ENCODE measurements at regions not wholly inside any gene's neighbourhood (a gene's known extent, or its start where the extent isn't known, plus 50 kb on each side); places are given as distances from the start of the nearest gene placed in this dataset.
"Not testable (repeated sequence)": the region's sequence is repeated elsewhere in the genome, so short reads cannot be mapped to it uniquely, and the experiment has no call there.

DNA sequence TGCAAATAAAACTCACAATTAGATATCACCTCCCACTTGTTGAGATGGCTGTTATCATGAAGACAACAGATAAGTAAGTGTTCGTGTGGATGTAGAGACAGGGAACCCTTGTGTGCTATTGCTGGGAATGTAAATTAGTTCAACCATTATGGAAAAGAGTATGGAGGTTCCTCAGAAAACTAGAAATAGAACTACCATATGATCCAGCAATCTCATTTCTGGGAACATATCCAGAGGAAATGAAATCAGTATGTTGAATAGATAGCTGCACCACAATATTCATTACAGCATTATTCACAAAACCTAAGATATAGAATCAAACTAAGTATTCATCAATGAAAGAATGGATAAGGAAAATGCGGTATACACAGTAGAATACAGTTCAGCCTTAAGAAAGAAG, 418.7 kb upstream of the CNTN6 start:
- no peak for DNase-seq

DNA sequence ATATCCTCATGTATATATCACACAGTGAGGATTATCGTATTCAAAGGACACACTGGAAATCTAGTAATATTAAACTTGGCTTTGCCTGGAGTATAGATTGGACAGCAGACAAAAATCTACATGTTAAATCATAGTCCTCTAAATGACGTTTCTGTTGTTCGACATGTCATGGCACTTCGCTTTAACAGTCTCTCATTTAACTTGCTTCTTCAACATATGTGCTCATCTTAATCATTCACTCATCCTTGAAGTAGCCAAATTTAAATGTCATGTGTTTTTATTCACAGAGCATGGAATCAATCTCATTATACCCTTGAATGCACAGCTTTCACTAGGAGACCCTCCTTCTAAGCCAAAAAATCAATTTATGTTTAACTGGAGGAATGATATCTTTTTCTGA, 417.0 kb upstream of the CNTN6 start:
- DNase-seq: no peak

DNA sequence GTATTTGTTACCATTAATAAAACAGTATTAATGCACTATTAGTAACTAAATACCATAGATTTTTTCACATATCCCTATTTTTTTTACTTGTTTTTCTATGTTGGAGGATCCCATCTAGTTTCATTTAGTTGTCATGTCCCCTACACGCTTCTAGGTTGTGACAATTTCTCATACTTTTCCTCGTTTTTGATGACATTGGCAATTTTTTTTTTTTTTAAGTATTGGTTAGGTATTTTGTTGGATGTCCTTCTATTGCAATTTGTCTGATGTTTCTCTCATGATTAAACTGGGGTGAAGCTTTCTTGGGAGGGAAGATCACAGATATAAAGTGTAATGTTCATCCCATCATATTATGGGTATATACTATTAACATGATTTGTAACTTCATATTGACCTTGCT, 409.1 kb upstream of the CNTN6 start:
- no peak for DNase-seq

DNA sequence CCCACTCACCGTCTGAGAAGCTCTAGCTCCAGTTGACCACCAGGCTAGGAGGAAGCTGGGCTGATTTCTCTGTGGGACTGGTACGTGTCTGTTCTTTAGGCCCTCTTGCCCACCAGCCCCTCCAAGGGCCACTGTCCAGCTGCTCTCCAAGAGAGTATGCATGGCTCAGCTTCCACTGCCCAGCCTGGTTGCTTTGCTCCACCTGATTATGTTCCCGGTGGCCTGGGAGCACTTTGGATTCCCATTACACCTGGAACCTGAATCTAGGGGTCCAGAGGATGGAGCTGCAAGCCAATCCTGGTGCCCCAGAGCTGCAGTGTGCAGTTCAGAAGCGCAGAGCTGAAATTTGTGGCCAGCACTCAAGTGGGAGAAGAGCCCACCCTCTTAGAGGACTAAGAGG, 402.1 kb upstream of the CNTN6 start:
- DNase-seq: no peak

DNA sequence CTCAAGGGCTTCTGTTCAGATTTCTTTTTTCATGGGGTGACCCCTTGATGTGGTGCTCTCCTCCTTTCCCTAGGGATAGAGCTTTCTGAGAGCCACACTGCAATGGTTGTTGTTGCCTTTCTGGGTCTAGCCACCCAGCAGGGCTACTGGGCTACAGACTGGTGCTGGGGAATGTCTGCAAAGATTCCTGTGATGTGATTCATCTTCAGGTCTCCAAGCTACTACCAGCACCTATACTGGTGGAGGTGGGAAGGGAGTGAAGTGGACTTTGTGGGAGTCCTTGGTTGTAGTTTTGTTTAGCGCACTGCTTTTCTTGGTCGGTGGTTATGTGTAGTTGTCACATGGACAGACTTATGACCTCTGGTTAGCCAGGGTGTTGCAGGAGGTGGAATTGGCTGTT, 392.3 kb upstream of the CNTN6 start:
- DNase-seq: no peak

DNA sequence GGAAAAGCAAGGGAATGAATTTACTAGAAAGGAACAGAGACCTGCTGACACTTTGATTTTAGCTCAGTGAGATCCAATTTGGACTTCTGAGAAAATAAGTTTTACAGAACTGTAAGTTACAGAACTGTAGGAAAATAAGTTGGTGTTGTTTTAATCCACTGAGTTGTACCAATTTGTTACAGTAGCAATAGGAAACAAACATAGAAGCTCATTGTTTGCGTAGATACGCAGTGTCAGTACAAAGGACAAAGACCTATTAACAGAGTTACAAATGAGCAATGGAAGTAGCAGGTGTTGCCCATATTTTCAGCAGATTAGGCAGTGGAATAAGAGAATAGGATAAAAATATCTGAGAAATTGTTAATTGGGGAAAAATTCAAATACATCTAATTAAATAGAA, 385.8 kb upstream of the CNTN6 start:
- DNase-seq: no peak

DNA sequence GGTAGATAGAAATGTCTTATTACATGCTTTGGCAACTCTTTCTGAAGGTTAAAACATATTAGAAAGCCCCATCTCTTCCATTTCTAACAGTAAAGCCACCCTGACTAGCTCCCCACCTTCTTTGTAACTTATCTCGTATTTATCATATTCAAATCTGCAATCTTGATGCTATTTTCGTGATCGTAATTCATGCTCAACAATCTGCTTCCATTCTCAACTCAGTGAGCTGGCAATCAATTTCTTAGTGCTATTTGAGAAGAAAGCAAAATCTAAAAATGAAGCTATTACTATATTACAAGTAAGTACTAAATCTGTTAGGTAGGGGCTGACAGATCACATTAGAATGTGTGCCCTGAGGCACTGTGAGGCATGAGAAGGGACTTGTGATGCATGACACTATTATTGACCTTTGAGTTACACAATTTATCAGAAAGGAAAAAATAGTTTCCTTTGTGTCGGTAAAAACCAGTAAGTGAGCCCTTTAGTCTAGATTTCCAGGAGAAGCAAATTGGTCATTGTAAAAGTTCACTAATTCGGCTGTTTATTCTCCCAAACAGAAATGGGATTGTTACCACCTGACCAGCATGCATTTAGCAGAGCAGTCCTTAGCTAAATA, 379.7 kb upstream of the CNTN6 start:
- no peak for DNase-seq

DNA sequence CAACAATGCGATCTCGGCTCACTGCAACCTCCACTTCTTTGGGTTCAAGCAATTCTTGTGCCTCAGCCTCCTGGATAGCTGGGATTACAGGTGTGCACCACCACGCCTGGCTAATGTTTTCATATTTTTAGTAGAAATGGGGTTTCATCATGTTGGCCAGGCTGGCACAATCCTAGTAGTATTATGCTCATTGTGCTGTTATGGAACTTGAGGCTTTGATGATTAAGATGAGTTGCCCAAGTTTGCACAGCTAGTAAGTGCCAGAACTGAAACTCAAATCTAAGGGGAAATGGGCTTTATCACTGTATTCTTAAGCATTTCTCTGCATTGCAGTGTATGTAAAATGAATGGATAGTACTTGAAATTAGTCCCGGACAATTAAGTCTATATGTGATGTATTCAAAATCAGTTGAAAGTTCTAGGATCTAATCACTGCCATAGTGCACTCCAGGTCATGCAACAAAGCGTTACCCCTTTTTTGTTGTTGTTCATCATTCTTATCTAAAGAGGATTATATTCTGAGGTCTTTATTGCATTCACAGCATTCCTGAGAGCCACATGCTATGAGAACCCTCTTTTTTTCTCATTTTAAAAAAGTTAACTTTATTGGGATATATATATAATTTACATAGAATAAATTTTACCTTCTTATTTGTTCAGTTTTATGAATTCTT, 378.7 kb upstream of the CNTN6 start:
- no peak for DNase-seq

DNA sequence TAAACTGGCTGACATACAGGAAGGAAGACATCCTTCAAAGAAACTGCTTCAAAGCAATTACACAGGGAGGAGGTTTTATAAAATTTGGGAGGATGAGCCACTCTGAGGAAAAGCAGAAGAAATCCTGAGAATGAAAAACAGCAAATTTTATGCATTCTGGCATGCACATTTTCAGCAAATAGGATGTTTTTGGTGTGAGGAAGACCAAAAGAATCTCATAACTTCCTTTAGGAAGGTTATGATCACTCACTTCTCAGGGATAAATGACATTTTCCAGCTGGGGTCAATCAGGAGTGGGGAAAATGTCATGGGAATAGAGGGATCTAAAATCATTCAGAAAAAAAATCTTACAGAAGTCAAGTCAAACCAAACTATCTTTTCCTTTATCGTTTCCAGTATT, 371.7 kb upstream of the CNTN6 start:
- no peak for DNase-seq

DNA sequence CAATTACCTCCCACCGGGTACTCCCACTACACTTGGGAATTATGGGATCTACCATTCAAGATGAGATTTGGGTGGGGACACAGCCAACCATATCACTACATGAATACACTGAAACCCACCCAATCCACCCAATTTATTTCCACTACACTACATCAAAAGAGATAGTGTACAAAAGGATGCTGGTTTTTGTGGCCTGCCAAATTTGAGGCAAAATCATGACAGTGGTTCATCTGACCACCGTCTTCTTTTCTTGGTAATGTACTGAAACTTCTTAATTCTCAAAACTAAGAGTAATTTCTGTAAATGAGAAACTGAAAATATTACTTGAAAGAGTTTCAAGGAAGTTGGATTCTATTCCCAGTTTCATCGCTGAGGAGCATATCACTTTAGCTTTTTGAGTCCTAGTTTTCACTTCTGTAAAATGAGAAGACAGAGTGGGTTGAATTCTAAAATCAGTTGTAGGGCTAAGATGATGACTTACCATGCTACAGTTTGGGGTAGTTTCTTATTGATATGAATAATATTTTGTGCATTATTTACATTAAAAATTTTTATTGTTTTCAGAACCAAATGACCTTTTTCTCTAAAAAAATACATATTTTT, 360.4 kb upstream of the CNTN6 start:
- no peak for DNase-seq

DNA sequence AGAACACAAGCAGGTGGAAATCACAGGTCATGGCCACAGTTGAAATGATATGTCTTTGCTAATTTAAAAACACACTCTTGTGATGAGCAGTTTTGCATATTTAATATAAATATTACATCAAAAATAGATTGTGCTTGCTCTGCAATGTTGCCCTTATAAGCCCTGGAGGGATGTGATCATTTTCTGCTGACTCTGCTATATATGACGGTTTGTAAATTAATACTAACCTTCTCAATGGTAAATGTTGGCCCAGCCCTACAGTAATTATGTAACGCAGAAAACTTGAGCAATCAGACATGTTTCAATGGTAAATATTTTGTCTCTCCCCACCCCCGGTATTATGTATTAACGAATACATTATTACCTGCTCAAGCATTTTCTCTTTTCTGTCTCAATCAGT, 359.5 kb upstream of the CNTN6 start:
- DNase-seq: no peak

DNA sequence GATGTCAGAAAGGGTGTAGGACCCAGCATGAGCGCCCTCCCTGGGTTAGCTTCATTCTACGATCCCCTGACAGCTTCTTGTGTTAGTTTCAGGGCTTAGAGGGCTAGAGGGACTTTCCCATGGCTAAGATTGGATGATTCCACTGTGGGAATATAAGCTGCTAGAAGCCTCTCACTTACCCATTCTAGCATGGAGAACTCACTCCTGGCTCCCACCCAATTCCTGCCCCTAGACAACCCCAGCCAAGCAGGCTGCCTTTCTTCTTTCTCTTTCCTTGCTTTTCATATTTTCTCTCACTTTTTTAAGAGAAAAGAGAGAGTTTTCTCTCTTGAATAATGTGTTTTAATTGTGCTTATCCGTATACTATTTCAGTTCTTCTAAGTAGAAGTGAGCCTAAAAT, 335.1 kb upstream of the CNTN6 start:
- no peak for DNase-seq

DNA sequence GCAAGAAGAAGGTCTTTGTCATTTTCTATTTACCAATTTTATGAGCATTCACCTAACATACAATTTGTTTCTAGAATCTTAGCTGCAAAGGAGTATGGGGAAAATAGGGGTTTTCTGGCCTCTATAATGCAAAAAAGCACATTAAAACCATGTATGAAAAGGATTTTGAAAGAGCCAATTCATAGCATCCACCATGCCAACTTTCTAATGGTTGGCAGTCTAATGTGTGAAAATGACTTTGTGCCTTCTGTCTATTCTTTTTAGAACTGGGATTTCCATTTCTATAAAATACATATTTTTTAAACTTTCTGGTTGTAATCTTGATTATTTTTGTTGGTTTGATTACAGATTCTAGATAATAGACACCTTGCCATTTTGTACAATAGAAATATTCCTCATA, 333.7 kb upstream of the CNTN6 start:
- no peak for DNase-seq

DNA sequence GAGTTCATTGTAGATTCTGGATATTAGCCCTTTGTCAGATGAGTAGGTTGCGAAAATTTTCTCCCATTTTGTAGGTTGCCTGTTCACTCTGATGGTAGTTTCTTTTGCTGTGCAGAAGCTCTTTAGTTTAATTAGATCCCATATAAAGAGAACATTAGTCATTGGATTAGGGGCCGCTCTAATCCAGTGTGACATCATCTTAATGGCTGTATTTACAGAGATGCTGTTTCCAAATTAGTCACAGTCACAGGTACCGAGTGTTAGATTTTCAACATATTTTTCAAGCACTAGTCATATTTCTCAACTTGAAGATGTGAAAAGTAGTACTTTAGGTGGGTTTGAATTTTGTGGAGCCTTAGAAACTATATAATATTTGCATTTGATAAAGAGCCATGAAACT, 319.4 kb upstream of the CNTN6 start:
- not testable (repeated sequence) for DNase-seq

DNA sequence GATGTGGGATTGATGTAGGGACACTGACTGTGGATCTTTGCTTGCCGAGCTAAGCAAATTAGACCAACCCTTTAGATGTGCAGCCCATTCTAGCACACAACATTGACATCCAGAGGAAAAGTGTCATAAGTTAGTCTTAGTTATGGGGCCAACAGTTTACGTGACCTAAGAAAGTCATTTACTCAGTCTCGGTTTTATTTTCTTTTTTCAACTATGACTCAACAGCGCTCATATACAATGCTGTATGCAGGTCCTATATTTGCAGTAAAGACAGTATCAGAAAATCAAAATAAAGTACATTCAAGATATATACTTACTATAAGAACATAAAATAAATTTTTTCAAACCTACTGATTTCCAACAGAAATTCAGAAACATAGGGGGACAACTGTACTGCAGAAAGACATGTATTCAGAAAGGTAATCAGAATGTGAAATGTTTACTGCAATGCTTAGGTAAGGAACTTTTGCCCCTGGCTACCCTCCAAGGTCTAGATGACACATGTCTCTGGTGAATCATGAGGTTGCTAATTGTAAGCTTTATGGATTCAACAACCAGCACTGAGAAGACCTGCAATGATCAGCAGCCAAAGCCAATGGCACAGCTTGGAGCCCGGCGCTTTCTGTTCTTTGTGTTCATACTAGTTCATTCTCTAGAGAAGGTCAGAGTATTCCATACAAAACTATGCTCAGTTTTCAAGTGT, 317.5 kb upstream of the CNTN6 start:
- no peak for DNase-seq

DNA sequence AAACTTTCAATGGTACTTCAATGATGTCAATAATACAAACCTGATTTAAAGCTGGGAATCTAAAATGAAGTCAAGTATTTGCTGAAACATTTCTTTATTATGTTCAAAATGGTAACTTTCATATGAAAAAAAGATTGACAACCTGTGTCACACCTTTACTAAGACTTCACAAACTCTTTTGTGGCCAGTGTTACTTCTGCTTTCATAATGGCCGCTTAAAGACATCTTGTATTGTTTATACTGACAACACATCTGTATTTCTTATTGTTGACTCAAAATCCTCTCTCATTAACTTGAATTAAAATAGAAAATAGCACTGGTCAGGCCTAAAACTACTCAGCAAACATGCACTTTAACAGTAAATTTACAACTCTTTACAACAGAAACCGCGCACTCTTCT, 312.3 kb upstream of the CNTN6 start:
- no peak for DNase-seq

DNA sequence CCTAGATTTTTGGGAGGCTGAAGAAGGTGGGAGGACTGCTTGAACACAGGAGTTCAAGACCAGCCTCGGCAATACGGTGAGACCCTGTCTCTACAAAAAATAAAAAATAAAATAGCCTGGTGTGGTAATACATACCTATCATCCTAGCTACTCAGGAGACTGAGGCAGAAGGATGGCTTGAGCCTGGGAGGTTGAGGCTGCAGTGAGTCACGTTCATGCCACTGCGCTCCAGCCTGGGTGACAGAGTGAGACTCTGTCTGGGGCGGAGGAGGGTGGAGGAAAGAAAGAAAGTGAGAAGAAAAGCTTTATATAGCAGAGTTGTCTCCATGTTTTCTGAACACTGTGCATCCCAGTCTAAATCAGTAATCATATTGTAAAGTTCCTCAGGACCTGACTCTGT, 301.4 kb upstream of the CNTN6 start:
- no peak for DNase-seq

DNA sequence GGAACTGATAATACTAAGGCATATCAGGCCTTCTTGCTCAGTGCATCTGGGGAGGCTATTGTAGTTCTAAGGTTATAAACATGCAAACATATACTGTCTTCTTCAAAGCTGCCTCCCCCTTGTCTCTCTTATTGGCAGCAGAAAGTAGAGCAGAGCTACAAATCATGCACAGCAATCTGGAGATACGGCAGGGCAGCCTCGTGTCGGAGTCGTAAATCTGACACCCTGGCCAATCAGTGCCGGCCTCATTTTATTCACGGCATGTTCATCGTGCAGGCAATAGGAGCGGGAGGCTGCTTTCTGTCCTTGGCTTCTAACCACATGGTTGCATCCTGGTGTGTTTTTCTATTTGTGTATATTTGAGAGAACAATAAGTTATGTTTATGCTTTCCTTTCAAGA, 300.2 kb upstream of the CNTN6 start:
- DNase-seq: no peak

DNA sequence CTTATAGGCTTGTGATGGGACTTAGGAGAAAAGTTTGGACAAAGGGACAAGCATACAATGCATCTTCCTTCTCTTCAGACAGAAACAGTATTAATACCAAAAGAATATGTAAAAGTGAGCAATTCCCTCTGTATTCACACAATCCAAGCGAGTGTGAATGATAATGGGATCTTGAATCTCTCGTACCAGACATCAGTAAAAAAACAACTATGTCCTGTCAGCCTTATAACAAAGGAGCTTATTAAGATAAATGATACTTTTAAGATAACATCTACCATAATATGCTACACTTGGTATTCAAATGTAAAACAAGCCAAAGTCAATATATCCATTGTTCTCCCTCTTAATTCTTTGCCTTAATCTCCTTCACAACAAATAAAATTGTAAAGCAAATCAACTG, 288.6 kb upstream of the CNTN6 start:
- DNase-seq: no peak

DNA sequence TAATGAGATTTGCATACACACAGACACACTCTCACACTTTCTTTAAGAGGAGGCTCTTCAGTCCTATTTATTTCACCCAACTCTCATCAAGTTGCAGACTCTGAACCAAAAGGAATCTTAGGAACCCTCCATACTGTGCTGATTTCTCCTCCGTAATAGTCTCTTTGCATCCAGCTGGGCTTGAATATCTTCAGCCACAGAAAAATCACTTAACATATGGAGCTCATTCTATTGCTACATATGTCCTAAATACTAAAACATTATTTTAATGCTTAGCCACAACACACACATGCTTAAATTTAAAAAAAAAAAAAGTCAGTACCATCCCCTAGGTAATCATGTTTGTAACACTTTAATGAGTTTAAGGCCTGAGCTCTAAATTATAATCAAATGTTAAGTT, 287.5 kb upstream of the CNTN6 start:
- no peak for DNase-seq

DNA sequence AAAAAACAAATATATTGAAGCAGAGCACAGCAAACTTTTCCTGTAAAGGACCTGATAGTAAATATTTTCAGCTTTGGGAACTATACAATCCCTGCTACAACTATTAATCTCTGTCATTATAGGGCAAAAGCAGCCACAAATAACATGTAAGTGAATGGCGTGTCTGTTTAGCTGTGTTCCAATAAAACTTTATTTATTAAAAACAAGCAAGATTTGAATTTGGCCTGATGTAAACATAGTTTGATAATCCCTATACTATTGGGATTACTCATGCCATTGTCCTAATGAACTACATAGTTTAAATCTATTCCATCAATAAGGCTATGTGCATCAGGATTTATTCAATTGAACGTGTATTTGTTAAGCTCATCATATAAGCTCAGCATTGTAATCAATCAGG, 286.8 kb upstream of the CNTN6 start:
- no peak for DNase-seq

DNA sequence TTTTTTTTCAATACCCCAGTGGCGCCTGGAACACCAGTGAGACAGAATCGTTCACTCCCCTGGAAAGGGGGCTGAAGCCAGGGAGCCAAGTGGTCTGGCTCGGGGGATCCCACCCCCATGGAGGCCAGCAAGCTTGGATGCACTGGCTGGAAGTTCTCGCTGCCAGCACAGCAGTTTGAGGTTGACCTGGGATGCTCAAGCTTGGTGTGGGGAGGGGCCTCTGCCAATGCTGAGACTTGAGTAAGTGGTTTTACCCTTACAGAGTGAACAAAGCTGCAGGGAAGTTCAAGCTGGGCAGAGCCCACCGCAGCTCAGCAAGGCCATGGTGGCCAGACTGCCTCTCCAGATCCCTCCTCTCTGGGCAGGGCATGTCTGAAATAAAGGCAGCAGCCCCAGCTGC, 276.2 kb upstream of the CNTN6 start:
- DNase-seq: no peak

DNA sequence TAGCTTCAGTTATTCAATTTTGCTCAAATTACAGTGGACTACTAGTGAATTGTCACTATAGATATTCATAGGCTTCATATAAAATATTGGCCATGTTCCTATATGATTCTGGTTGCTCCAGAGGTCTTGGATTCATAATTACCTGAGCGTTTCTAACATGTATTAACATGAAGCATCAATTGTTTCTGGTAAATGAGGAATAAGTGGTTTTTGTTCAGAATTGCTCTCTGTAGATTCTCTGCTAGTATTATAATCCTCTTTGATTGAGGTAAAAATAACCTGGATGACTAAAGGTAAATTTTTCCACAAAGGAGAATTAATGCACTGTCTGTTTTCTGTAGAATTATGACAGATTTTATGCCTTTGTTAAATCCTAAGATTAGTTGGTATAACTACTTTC, 258.1 kb upstream of the CNTN6 start:
- no peak for DNase-seq

DNA sequence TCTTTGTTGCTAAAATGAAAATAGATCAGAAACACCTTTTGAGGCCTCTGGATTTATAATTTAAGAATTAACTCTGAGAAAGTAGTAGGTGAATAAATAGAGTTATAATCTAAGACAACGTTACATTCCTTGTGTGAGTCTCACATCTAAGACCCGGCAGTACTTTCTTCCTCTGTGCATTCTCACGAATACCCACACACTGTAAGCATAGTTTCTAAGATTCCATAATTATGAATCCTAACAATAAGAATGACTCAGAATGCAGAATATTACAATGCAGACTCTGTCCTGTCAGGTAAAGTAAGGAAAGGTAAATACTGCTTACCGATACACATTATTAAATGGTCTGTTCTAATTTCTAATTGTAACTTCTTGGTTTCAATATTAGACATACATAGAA, 257.7 kb upstream of the CNTN6 start:
- DNase-seq: no peak
